GM13976 (cell line): ENCODE measurements at regions not wholly inside any gene's neighbourhood (a gene's known extent, or its start where the extent isn't known, plus 50 kb on each side); places are given as distances from the start of the nearest gene placed in this dataset.

Source experiments
- DNase-seq: peaks from one replicate; pipeline ENCODE4 v3.0.0; 2012; ENCODE audit warnings: low spot score
- CTCF ChIP-seq: IDR thresholded peaks from 2 replicates; pipeline ENCODE4 v1.5.1; 2012; ENCODE audit warnings: borderline replicate concordance, mild to moderate bottlenecking; ENCODE audit not compliant: insufficient read depth; ENCODE audit errors: extremely low read depth, missing control alignments, control extremely low read depth
- in situ Hi-C: fragments of 300-500 bp; cut with MboI; formaldehyde crosslinking; loops from one replicate; pipeline ENCODE4 v1.12.0; 2022; ENCODE audit warnings: low sequenced_read_pairs, mixed read lengths, inconsistent platforms; ENCODE audit not compliant: unreplicated experiment

GRCh38 chr10:121240011-121240410 lies 358.2 kb downstream of the FGFR2 start:
- no peak for TF ChIP-seq CTCF
- no peak for DNase-seq
- in situ Hi-C loops: no loop called here

- no peak for TF ChIP-seq CTCF
- no peak for DNase-seq
- in situ Hi-C loops: no loop called here
Measured at GRCh38 chr10:121240556-121240955, 357.7 kb downstream of the FGFR2 start.

- in situ Hi-C loops: no loop called here
- TF ChIP-seq CTCF: no peak
Measured at GRCh38 chr10:121241337-121241736, 356.9 kb downstream of the FGFR2 start.

GRCh38 chr10:121242741-121243608 lies 355.3 kb downstream of the FGFR2 start:
- no peak for DNase-seq
- TF ChIP-seq CTCF: no peak
- in situ Hi-C loops: no loop called here

More at GRCh38 chr10:121241337-121241736, 356.9 kb downstream of the FGFR2 start:
- no peak for DNase-seq

GRCh38 chr10:121243609-121244241 lies 354.5 kb downstream of the FGFR2 start:
- in situ Hi-C loops: no loop called here
- TF ChIP-seq CTCF: no peak
- DNase-seq: no peak

GRCh38 chr10:121244818-121245217 lies 353.4 kb downstream of the FGFR2 start:
- DNase-seq: no peak
- TF ChIP-seq CTCF: no peak
- in situ Hi-C loops: no loop called here

DNA sequence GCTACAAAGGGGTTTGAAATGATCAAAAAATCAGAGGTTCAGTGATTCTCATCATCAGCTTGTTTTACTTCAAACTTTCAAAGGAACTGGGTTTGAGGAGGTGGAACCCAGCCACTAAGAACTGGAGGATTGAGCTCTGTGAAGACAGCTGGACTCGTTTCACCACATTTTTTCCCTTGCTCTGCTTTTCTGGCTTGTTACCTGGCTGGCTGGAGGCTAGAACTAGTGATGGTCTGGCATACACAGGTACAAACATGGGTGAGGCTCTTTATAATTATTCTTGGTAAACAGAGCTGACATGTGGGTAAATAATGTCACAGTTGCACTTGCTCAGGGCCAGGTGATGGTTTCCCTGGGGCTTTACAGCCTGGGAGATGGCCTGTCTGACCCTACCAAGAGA lies 352.5 kb downstream of the FGFR2 start:
- in situ Hi-C loops: no loop called here
- no peak for TF ChIP-seq CTCF
- no peak for DNase-seq
